Brain microvascular endothelial cell (primary cell): ENCODE measurements at regions not wholly inside any gene's neighbourhood (a gene's known extent, or its start where the extent isn't known, plus 50 kb on each side); places are given as distances from the start of the nearest gene placed in this dataset.
A peak's percentile ranks its signal among the peaks of the same experiment; 100 is the strongest.

Source experiments
- DNase-seq: peaks from one replicate; pipeline ENCODE4 v3.0.0-alpha.2; 2020
- H3K27ac ChIP-seq: fragments of 250-450 bp; sonication (Bioruptor Pico); 2 replicates; pipeline ENCODE4 v1.5.1; 2020; ENCODE audit warnings: mild to moderate bottlenecking, moderate library complexity
- H3K27me3 ChIP-seq: fragments of 250-450 bp; sonication (Bioruptor Pico); replicated peaks from 2 replicates; pipeline ENCODE4 v1.5.1; 2020; ENCODE audit warnings: mild to moderate bottlenecking
- H3K36me3 ChIP-seq: fragments of 250-450 bp; sonication (Bioruptor Pico); replicated peaks from 2 replicates; pipeline ENCODE4 v1.5.1; 2020; ENCODE audit warnings: mild to moderate bottlenecking
- H3K4me3 ChIP-seq: 2 replicates; pipeline ENCODE4 v1.5.1; 2011; ENCODE audit warnings: low read depth, mild to moderate bottlenecking, control low read depth, low read length, moderate library complexity
- in situ Hi-C: cut with HindIII; loops from 2 replicates; pipeline ENCODE4 v1.10.0; 2017; ENCODE audit warnings: low sequenced_read_pairs, low pct_ligation_motif_present
- TF ChIP-seq, protein P1 (sequence below): IDR thresholded peaks from 2 replicates; pipeline ENCODE4 v1.5.1; 2011; ENCODE audit warnings: low read depth, mild to moderate bottlenecking, moderate library complexity, low read length, control low read depth, inconsistent platforms; ENCODE audit errors: missing control alignments

DNA sequence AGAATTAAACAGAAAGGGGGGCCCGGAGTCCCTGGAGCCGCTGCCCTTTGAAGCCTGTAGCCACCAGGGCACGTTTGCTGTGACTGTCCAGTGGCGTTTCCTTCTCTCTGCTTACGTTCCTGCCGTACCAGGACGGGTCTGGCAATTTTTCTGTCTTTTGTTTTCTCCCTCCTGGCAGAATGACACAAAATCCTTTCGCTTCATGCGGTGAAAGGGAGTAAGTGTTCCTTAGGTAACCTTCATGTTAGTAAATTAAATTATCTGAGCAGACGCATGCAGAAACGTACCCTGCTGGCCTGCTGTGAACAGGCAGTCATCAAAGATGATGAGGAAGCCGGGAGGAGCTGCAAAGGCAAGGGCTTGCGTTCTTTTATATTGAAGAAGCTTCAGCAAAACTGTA, 299.3 kb upstream of the ARGLU1 start:
- no peaks in the 10 kb centered on the region for H3K27me3 ChIP-seq
- in situ Hi-C loops, result no loop called here
- H3K4me3 ChIP-seq, result no peak overlapping the region
- TF ChIP-seq, protein P1, sequence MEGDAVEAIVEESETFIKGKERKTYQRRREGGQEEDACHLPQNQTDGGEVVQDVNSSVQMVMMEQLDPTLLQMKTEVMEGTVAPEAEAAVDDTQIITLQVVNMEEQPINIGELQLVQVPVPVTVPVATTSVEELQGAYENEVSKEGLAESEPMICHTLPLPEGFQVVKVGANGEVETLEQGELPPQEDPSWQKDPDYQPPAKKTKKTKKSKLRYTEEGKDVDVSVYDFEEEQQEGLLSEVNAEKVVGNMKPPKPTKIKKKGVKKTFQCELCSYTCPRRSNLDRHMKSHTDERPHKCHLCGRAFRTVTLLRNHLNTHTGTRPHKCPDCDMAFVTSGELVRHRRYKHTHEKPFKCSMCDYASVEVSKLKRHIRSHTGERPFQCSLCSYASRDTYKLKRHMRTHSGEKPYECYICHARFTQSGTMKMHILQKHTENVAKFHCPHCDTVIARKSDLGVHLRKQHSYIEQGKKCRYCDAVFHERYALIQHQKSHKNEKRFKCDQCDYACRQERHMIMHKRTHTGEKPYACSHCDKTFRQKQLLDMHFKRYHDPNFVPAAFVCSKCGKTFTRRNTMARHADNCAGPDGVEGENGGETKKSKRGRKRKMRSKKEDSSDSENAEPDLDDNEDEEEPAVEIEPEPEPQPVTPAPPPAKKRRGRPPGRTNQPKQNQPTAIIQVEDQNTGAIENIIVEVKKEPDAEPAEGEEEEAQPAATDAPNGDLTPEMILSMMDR, result peak; percentile 26
- no peaks in the 10 kb centered on the region for H3K36me3 ChIP-seq
- peak; percentile 32 for DNase-seq
- no peak overlapping the region for H3K27ac ChIP-seq

DNA sequence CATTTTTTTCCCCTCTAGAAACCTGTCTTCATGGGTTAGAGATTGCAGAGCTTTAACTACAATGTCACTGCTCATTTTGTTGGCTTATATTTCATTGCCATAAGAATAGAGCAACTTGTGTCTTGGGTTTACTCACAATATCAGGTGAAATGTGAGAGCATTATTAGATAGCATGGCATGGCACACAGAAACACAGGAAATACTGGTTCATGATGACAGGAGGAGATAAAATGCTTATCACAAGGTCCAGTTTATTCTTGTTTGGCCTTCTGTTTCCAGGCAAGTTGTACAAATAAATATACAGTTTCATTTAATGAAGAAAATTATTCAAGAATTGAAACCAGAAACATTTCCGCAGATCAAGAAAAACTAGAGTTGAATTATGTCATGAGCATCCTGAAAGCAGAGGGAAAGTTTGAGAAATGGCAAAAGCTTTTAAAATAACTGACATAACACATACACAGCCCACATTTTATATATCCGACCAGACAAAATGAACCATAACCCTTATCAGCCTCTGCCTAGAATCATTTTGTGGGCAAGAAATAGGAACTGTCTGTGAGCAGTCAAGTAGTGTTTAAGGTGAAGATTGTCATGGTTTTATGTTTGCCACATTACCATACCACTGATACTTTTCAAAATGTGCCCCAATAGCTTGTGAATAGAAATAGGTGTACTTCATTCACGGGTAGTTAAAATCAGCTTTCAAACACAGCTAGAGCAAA, 297.9 kb upstream of the ARGLU1 start:
- Histone ChIP-seq H3K36me3 (no peaks in the 10 kb centered on the region), H3K4me3 (no peak overlapping the region), H3K27ac (no peak overlapping the region), H3K27me3 (no peaks in the 10 kb centered on the region)
- TF ChIP-seq, protein P1, result no peak
- in situ Hi-C loops, result no loop called here
- DNase-seq, result no peak

DNA sequence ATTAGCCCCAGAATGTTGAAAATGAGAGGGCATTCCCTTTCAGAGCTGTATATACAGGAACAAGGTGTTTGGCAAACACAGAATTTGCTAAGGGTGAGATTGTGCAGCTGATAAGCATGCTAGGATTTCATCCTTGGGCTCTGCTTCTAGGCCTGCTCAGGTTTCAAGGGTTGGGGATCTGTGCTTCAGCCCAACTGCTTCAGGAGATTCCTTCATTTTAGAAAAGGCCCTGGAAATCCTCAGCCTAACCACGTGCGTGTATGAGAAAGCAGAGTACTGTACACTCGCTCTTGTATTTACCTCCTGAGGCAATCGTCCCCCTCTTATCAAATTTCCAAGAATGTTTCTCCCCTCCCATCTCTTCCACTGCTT, 291.6 kb upstream of the ARGLU1 start:
- in situ Hi-C loops, result no loop called here
- TF ChIP-seq, protein P1, result no peak
- Histone ChIP-seq H3K27ac (no peak overlapping the region), H3K27me3 (no peaks in the 10 kb centered on the region), H3K36me3 (no peaks in the 10 kb centered on the region), H3K4me3 (no peak overlapping the region)
- DNase-seq, result no peak

DNA sequence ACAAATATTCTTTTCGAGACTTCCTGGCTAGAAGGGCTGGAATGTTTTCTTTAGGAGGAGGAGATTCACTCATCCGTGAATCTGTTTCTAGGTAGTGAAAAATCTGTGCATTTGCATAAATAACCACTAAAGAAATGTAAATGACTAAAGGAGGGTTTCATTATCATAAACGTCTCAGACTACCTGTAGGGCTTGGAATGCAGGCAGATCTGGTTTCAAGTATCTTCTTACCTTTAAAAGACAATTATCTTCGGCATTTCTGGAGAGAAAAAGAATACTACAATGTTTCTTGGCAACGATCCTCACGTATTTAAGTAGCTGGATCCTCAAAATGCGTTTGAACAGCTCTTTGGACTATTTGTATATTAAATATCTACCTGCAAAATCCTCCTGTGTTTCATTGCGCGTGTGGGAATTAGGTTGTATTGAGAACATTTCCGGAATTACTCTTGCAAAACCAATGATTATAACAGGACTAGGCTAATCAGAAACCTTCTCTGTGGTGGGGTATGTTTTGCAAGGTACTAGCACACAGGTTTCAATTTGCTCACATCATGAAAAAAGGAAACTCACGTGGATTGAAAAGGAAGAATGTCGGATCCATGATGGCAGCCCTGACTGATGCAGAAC, 291.1 kb upstream of the ARGLU1 start:
- H3K36me3 ChIP-seq, result no peaks in the 10 kb centered on the region
- H3K27ac ChIP-seq, result no peak overlapping the region
- TF ChIP-seq, protein P1, result no peak
- DNase-seq, result no peak
- in situ Hi-C loops, result no loop called here
- no peak overlapping the region for H3K4me3 ChIP-seq
- H3K27me3 ChIP-seq, result no peaks in the 10 kb centered on the region

DNA sequence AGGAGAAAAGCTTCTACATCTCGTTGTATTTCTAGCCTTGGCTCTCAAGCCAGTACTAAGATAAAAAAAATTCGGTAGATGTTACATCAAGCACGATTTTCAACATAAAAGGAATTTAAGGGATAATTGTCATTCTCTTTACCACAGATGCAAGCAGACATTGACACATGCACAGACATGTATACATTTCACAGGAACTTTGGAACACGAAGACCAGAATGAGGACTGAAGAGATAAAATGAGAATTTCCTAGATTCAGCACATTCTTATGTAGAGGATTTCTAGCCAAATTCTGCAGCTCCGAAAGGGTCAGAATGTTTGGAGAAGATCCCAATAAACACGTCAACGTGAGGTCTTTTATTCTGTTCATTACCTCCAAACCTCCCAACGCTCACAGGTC, 284.5 kb upstream of the ARGLU1 start:
- H3K27ac ChIP-seq, result no peak overlapping the region
- no peak overlapping the region for H3K4me3 ChIP-seq
- no peaks in the 10 kb centered on the region for H3K27me3 ChIP-seq
- DNase-seq, result no peak
- H3K36me3 ChIP-seq, result no peaks in the 10 kb centered on the region
- in situ Hi-C loops, result no loop called here
- TF ChIP-seq, protein P1, result no peak
